GM21825 (cell line): ENCODE measurements at regions not wholly inside any gene's neighbourhood (a gene's known extent, or its start where the extent isn't known, plus 50 kb on each side); places are given as distances from the start of the nearest gene placed in this dataset.

Experiments
- ATAC-seq: cut with Tn5 transposase; IDR thresholded peaks from one replicate; pipeline ENCODE4 v1.9.1; 2021; ENCODE audit warnings: mild to moderate bottlenecking, moderate library complexity; ENCODE audit not compliant: unreplicated experiment

- ATAC-seq = no peak
Measured at GRCh38 chr21:27094184-27094948, 127.5 kb upstream of the ADAMTS5 start.

GRCh38 chr21:27086630-27087029 is 119.7 kb upstream of the ADAMTS5 start:
- no peak for ATAC-seq

GRCh38 chr21:27086186-27086585 is 119.3 kb upstream of the ADAMTS5 start:
- no peak for ATAC-seq

- ATAC-seq = no peak
Measured at GRCh38 chr21:27085387-27085786, 118.5 kb upstream of the ADAMTS5 start.

- ATAC-seq = no peak
Measured at GRCh38 chr21:27083144-27083543, 116.3 kb upstream of the ADAMTS5 start.

- no peak for ATAC-seq
Measured at GRCh38 chr21:27082431-27083010, 115.6 kb upstream of the ADAMTS5 start.

GRCh38 chr21:27079636-27080240 is 112.8 kb upstream of the ADAMTS5 start:
- ATAC-seq = no peak

GRCh38 chr21:27078915-27079314 is 112.0 kb upstream of the ADAMTS5 start:
- ATAC-seq = no peak

- ATAC-seq = no peak
Measured at GRCh38 chr21:27077501-27077900, 110.6 kb upstream of the ADAMTS5 start.

GRCh38 chr21:27076025-27076424 is 109.1 kb upstream of the ADAMTS5 start:
- no peak for ATAC-seq

GRCh38 chr21:27070861-27071670 is 104.2 kb upstream of the ADAMTS5 start:
- ATAC-seq = no peak

GRCh38 chr21:27068811-27069210 is 101.9 kb upstream of the ADAMTS5 start:
- ATAC-seq = no peak

GRCh38 chr21:27067226-27067625 is 100.3 kb upstream of the ADAMTS5 start:
- ATAC-seq = no peak

GRCh38 chr21:27062443-27062842 is 95.6 kb upstream of the ADAMTS5 start:
- no peak for ATAC-seq

GRCh38 chr21:27061770-27062169 is 94.9 kb upstream of the ADAMTS5 start:
- ATAC-seq = no peak

GRCh38 chr21:27060190-27060589 is 93.3 kb upstream of the ADAMTS5 start:
- ATAC-seq = no peak

GRCh38 chr21:27058673-27059605 is 92.1 kb upstream of the ADAMTS5 start:
- no peak for ATAC-seq

GRCh38 chr21:27057997-27058396 is 91.1 kb upstream of the ADAMTS5 start:
- no peak for ATAC-seq

GRCh38 chr21:27047658-27048314 is 80.9 kb upstream of the ADAMTS5 start:
- ATAC-seq = no peak

GRCh38 chr21:27047283-27047657 is 80.4 kb upstream of the ADAMTS5 start:
- no peak for ATAC-seq
